BJ (cell line): ENCODE measurements at regions not wholly inside any gene's neighbourhood (a gene's known extent, or its start where the extent isn't known, plus 50 kb on each side); places are given as distances from the start of the nearest gene placed in this dataset.

Experiments
- CTCF ChIA-PET: fragments of 350-600 bp; formaldehyde crosslinking; extraction: SDS; loops from one replicate; lab custom pipeline; 2021; ENCODE audit warnings: antibody characterized with exemption, inconsistent platforms; lab: Yijun Ruan, JAX
- POLR2A ChIA-PET: fragments of 300-600 bp; sonication (Branson Sonifier 250); formaldehyde crosslinking; extraction: SDS; loops from one replicate; lab custom pipeline; 2021; ENCODE audit warnings: antibody characterized with exemption; lab: Charles Lee
- DNase-seq: peaks from one replicate; pipeline ENCODE4 v3.0.0-alpha.2; 2011; ENCODE audit warnings: low read depth
- H3K27me3 ChIP-seq: 2 replicates; pipeline ENCODE4 v1.6.0; 2011; ENCODE audit warnings: low read length; ENCODE audit not compliant: control insufficient read depth, insufficient read depth
- H3K36me3 ChIP-seq: 2 replicates; pipeline ENCODE4 v1.5.1; 2011; ENCODE audit warnings: low read length; ENCODE audit not compliant: control insufficient read depth, insufficient read depth
- H3K4me3 ChIP-seq: 2 replicates; pipeline ENCODE4 v1.5.1; 2011; ENCODE audit warnings: low read depth, mild to moderate bottlenecking, control low read depth, low read length
- TF ChIP-seq, protein P1 (sequence below): IDR thresholded peaks from 2 replicates; pipeline ENCODE4 v1.5.1; 2011; ENCODE audit warnings: low read depth, mild to moderate bottlenecking, control low read depth, inconsistent platforms, low read length, moderate library complexity; ENCODE audit not compliant: insufficient read depth

DNA sequence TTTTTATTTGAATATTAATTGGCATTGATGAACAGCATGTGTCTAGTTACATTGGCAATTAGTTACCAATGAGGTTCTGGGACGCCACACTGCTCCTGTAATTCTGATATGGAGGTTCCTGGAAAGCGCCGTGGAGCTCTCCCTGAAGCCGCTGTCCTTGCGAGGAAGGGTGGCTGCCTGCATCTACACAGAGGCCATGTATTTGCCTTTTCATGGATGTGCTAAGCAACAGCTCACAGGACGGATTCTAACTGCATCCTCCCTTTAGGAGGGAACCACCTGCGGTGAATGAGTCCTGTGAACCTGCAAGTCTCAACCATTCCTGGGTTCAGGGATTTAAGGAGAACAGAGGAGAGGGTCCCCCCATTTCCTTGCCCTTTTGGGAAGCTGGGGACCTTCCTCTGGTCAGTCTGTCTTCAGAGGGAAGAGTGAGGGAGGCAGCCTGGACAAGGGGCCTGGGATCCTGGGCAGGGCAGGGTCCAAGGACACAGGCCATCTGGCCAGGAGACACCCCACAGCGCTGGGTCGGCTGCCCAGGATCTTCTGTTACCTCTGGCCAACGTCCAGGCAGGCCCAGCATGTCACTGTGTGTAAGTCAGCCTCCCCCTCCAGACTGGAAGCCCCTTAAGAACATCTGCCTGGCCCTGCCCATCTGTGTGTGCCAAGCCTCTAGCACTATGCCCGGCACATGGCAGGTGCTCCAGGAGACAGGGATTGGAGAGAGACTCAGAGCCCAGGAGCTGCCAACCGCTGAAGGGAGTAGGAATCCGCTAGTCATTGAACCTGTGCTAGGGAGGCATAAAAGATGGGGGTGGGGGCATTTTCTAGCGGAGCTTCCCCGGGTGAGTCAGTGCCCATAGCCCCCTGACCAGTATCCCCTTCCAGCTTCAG lies 314.1 kb upstream of the TNRC6C start:
- POLR2A ChIA-PET: no interaction called here
- CTCF ChIA-PET: interaction anchor here (1.6 kb wide), 1 partner anchor 19 kb away, joined by 4 read pairs; no protein-coding TSS in a partner anchor
- TF ChIP-seq, protein P1, sequence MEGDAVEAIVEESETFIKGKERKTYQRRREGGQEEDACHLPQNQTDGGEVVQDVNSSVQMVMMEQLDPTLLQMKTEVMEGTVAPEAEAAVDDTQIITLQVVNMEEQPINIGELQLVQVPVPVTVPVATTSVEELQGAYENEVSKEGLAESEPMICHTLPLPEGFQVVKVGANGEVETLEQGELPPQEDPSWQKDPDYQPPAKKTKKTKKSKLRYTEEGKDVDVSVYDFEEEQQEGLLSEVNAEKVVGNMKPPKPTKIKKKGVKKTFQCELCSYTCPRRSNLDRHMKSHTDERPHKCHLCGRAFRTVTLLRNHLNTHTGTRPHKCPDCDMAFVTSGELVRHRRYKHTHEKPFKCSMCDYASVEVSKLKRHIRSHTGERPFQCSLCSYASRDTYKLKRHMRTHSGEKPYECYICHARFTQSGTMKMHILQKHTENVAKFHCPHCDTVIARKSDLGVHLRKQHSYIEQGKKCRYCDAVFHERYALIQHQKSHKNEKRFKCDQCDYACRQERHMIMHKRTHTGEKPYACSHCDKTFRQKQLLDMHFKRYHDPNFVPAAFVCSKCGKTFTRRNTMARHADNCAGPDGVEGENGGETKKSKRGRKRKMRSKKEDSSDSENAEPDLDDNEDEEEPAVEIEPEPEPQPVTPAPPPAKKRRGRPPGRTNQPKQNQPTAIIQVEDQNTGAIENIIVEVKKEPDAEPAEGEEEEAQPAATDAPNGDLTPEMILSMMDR: no peak
- peaks cover 5% of the 10 kb centered on the region for H3K27me3 ChIP-seq
- H3K4me3 ChIP-seq: no peak overlapping the region
- H3K36me3 ChIP-seq: no peaks in the 10 kb centered on the region
- DNase-seq: no peak

DNA sequence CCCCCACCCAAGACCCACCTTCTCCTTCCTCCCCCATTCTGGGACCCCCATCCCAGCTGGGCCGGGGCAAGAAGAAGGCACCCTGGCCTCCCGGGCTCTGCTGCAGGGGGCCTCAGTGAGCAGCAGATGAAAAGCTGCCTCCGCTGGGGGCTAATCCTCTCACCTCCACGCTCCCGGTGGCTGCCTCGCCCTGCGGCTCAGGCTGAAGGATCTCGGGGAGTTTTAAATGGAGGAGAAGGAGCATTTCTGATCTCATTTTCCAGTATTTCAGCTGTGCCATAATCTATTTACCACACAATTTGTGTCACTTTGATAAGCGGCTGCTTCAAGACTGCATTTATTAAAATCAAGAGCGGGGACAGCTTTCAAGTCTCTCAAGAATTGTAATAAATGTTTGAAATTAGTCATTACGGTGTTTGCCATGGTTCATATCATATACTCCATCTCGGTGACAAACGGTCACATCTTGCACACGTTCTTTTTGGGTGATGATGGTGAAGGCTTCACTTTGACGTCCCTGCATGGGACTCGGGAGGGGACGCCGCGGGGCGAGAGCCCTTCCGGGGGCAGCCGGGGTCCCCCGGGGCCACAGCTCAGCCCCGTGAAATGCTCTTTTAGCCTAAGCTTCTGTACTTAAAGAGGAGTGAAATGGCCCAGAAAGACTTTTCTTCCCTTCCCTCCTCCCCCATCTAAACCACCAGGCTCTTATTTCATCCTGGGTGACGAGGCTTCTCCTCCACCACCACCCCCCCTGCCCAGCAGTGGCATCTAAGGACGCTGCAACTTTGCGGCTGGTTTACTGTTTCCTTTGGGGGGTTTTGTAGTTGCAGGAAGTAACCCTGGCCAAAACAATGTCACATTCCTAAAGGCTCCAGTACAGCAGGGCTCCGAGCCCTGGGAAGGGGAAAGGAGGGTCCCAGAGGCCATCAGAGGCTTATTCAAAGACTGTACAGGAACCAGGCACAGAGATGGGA lies 313.1 kb upstream of the TNRC6C start:
- ChIA-PET CTCF (interaction anchor here (0.7 to 1.7 kb wide), 3 partner anchors 8 to 368 kb away, joined by 3 to 7 read pairs (median 4); no protein-coding TSS in a partner anchor), POLR2A (no interaction called here)
- Histone ChIP-seq H3K36me3 (no peaks in the 10 kb centered on the region), H3K27me3 (peaks cover 5% of the 10 kb centered on the region), H3K4me3 (no peak overlapping the region)
- no peak for DNase-seq
- TF ChIP-seq, protein P1: no peak

DNA sequence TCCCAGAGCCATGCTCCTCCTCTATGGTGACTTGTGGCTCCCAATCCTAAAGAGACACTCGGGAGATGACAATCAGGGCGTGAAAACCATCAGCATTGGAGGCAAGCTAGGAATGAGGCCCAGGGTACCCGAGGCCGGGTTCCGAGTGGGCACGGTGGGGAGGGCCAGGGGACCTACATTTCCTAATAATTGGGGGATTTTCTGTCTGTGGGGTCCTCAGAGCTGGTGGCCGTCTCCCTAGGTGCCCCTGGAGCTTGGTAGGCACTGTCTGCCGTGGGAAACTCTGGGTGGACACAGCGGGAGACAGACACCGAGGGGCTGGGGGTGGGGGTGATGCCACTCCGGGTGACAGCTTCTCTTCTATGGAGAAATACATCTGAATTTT lies 312.5 kb upstream of the TNRC6C start:
- ChIA-PET POLR2A (no interaction called here), CTCF (interaction anchor here (0.7 to 1.7 kb wide), 3 partner anchors 9 to 367 kb away, joined by 3 to 7 read pairs (median 4); no protein-coding TSS in a partner anchor)
- no peaks in the 10 kb centered on the region for H3K36me3 ChIP-seq
- TF ChIP-seq, protein P1: no peak
- no peak for DNase-seq
- no peak overlapping the region for H3K4me3 ChIP-seq
- H3K27me3 ChIP-seq: peaks cover 5% of the 10 kb centered on the region

DNA sequence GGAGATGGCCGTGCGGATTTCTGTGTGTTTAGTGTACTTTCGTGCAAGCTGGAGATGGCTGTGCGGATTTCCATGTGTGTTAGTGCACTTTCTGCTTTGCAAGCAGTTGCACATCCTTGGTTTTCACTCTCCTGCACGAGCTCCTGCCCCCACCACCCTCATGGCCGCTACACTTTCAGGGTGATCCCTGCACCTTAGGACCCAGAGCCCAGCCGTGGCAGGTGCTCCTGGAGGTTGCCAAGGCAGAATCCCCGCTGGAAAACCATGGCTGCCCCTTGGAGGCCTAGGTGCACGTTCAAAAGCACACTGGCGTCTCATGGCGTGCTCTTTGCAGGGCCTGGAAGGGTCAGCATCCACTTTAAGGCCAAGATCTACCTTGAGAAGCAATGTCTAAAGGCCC lies 311.0 kb upstream of the TNRC6C start:
- TF ChIP-seq, protein P1: no peak
- no peak for DNase-seq
- CTCF ChIA-PET: no interaction called here
- POLR2A ChIA-PET: no interaction called here
- Histone ChIP-seq H3K4me3 (no peak overlapping the region), H3K27me3 (peaks cover 7% of the 10 kb centered on the region; the same call in 1 of the 2 replicates), H3K36me3 (no peaks in the 10 kb centered on the region)
